HCT116 (cell line): ENCODE measurements at regions not wholly inside any gene's neighbourhood (a gene's known extent, or its start where the extent isn't known, plus 50 kb on each side); places are given as distances from the start of the nearest gene placed in this dataset.

Source experiments
- ATAC-seq: fragments of 200-7000 bp; cut with Tn5 transposase; 2 replicates; pipeline ENCODE4 v1.9.1; 2020; ENCODE audit warnings: mild to moderate bottlenecking, moderate library complexity
- BruUV-seq: library from RNA; stranded (reverse); fragments of 400-500 nt; replicated peaks from 2 replicates; lab custom pipeline; 2021; lab: Mats Ljungman, UMichigan
- CTCF ChIA-PET: fragments of 300-600 bp; sonication (Branson Sonifier 250); formaldehyde crosslinking; loops from one replicate; lab custom pipeline; 2021; ENCODE audit warnings: antibody characterized with exemption; lab: Charles Lee
- POLR2A ChIA-PET: fragments of 300-600, 350-600 bp; sonication (Branson Sonifier 250); formaldehyde crosslinking; loops from one replicate; lab custom pipeline; 2021; ENCODE audit warnings: antibody characterized with exemption; lab: Charles Lee
- RAD21 ChIA-PET, 2 experiments: fragments of 300-600 bp; sonication (Branson Sonifier 250); formaldehyde crosslinking; loops; one replicate each; lab custom pipeline; 2023; ENCODE audit warnings: low total read pairs in 2 of 2; ENCODE audit not compliant: uncharacterized antibody in 2 of 2, unreplicated experiment in 2 of 2, low non-redundant PET in 1 of 2; lab: Charles Lee
- DNase-seq: peaks from one replicate; pipeline ENCODE4 v3.0.0-alpha.2; 2010; ENCODE audit warnings: low read depth, low spot score
- H2AFZ ChIP-seq: fragments of 200-600 bp; shearing (Covaris generic), sonication (generic); 2 replicates; pipeline ENCODE4 v1.6.1; 2017; ENCODE audit warnings: low read depth, mixed run types, mixed read lengths, antibody characterized with exemption, low read length; ENCODE audit not compliant: poor library complexity, severe bottlenecking
- H3K27ac ChIP-seq: 2 replicates; pipeline ENCODE4 v1.5.1; 2012; ENCODE audit warnings: low read depth, low read length
- H3K27me3 ChIP-seq: fragments of 200-600 bp; sonication (generic); 2 replicates; pipeline ENCODE4 v1.6.1; 2016; ENCODE audit warnings: mixed run types, low read length, mixed read lengths; ENCODE audit not compliant: insufficient read depth
- H3K36me3 ChIP-seq, 2 experiments: fragments of 200-500 bp in 1 of 2; fragments of 200-600 bp in 1 of 2; sonication (Bioruptor generic) in 1 of 2; sonication (generic) in 1 of 2; 2 replicates each; pipeline versions ENCODE4 v1.5.1 to v1.6.1; 2014 to 2016; ENCODE audit warnings: low read length in 2 of 2, inconsistent platforms in 1 of 2, mixed read lengths in 1 of 2, mixed run types in 1 of 2; ENCODE audit not compliant: insufficient read depth in 2 of 2, control insufficient read depth in 1 of 2
- H3K4me1 ChIP-seq, 2 experiments: fragments of 200-600 bp in 1 of 2; sonication (generic) in 1 of 2; 2 replicates each; pipeline versions ENCODE4 v1.5.1 to v1.6.1; 2012 to 2017; ENCODE audit warnings: low read length in 2 of 2, inconsistent platforms in 1 of 2, mild to moderate bottlenecking in 1 of 2, mixed read lengths in 1 of 2, mixed run types in 1 of 2, moderate library complexity in 1 of 2; ENCODE audit not compliant: insufficient read depth in 2 of 2, control insufficient read depth in 1 of 2
- H3K4me2 ChIP-seq: fragments of 200-600 bp; sonication (generic); 2 replicates; pipeline ENCODE4 v1.6.1; 2017; ENCODE audit warnings: mixed run types, low read length, mixed read lengths
- H3K4me3 ChIP-seq, 2 experiments: fragments of 200-600 bp in 1 of 2; sonication (generic) in 1 of 2; replicated peaks in 1 of 2; 2 replicates each; pipeline ENCODE4 v1.5.1; 2011 to 2016; ENCODE audit warnings: low read length in 2 of 2, control low read depth in 1 of 2, low read depth in 1 of 2, mild to moderate bottlenecking in 1 of 2, mixed read lengths in 1 of 2, mixed run types in 1 of 2
- H3K79me2 ChIP-seq: fragments of 200-600 bp; sonication (generic); 2 replicates; pipeline ENCODE4 v1.6.1; 2017; ENCODE audit warnings: mild to moderate bottlenecking, mixed run types, low read length, moderate library complexity, mixed read lengths; ENCODE audit not compliant: insufficient read depth
- H3K9ac ChIP-seq: fragments of 200-600 bp; sonication (generic); 2 replicates; pipeline ENCODE4 v1.6.1; 2016; ENCODE audit warnings: low read length, mixed read lengths
- H3K9me2 ChIP-seq: fragments of 200-600 bp; sonication (generic), shearing (Covaris generic); 2 replicates; pipeline ENCODE4 v1.6.1; 2017; ENCODE audit warnings: mixed run types, mild to moderate bottlenecking, moderate library complexity; ENCODE audit not compliant: insufficient read depth
- H3K9me3 ChIP-seq, 2 experiments: fragments of 200-500 bp in 1 of 2; fragments of 200-600 bp in 1 of 2; sonication (Bioruptor generic) in 1 of 2; sonication (generic) in 1 of 2; 2 replicates each; pipeline ENCODE4 v1.6.1; 2014 to 2017; ENCODE audit warnings: low read length in 2 of 2, mixed read lengths in 2 of 2, inconsistent platforms in 1 of 2, low read depth in 1 of 2, mild to moderate bottlenecking in 1 of 2, mixed run types in 1 of 2, moderate library complexity in 1 of 2; ENCODE audit not compliant: control insufficient read depth in 1 of 2, insufficient read depth in 1 of 2
- H4K20me1 ChIP-seq: fragments of 200-600 bp; sonication (generic), shearing (Covaris generic); 2 replicates; pipeline ENCODE4 v1.6.1; 2017; ENCODE audit warnings: mixed run types, mild to moderate bottlenecking, moderate library complexity; ENCODE audit not compliant: insufficient read depth
- CBX3 ChIP-seq: IDR thresholded peaks from 2 replicates; pipeline ENCODE4 v1.6.1; 2012; ENCODE audit warnings: low read depth
- CEBPB ChIP-seq: IDR thresholded peaks from 2 replicates; pipeline ENCODE4 v1.6.1; 2012; ENCODE audit warnings: low read depth
- CTCF ChIP-seq, 3 experiments: fragments of 200-600 bp in 1 of 3; sonication (generic) in 1 of 3; IDR thresholded peaks in 2 of 3; conservative IDR thresholded peaks in 1 of 3; 2 replicates each; pipeline ENCODE4 v1.5.1; 2012 to 2017; ENCODE audit warnings: low read depth in 2 of 3, low read length in 2 of 3, antibody characterized with exemption in 1 of 3, borderline replicate concordance in 1 of 3, control low read depth in 1 of 3, mild to moderate bottlenecking in 1 of 3, mixed read lengths in 1 of 3, mixed run types in 1 of 3, moderate library complexity in 1 of 3; ENCODE audit not compliant: insufficient read depth in 1 of 3
- FOSL1 ChIP-seq: IDR thresholded peaks from 2 replicates; pipeline ENCODE4 v1.6.1; 2012; ENCODE audit warnings: low read depth
- JUND ChIP-seq: IDR thresholded peaks from 2 replicates; pipeline ENCODE4 v1.6.1; 2012
- POLR2A ChIP-seq: IDR thresholded peaks from 2 replicates; pipeline ENCODE4 v1.7.0; 2011; ENCODE audit warnings: borderline replicate concordance; ENCODE audit not compliant: insufficient read depth, insufficient read length; ENCODE audit errors: extremely low read depth
- REST ChIP-seq: IDR thresholded peaks from 2 replicates; pipeline ENCODE4 v1.6.1; 2012; ENCODE audit warnings: low read depth
- SIN3A ChIP-seq: IDR thresholded peaks from 2 replicates; pipeline ENCODE4 v1.6.1; 2012; ENCODE audit warnings: low read depth
- SP1 ChIP-seq: IDR thresholded peaks from 2 replicates; pipeline ENCODE4 v1.6.1; 2012; ENCODE audit warnings: low read depth
- SRF ChIP-seq: IDR thresholded peaks from 2 replicates; pipeline ENCODE4 v1.6.1; 2012; ENCODE audit warnings: low read depth
- TCF7L2 ChIP-seq: IDR thresholded peaks from 2 replicates; pipeline ENCODE4 v1.7.0; 2011; ENCODE audit warnings: borderline replicate concordance, inconsistent platforms; ENCODE audit not compliant: insufficient read depth, insufficient read length; ENCODE audit errors: extremely low read depth
- YY1 ChIP-seq: IDR thresholded peaks from 2 replicates; pipeline ENCODE4 v1.6.1; 2011; ENCODE audit warnings: low read length, low read depth, moderate library complexity, mild to moderate bottlenecking; ENCODE audit not compliant: insufficient replicate concordance; ENCODE audit errors: extremely low read depth
- ZFX ChIP-seq: fragments of 450-650 bp; IDR thresholded peaks from 2 replicates; pipeline ENCODE4 v1.6.1; 2017
- intact Hi-C: fragments of 100-400 bp; cut with micrococcal nuclease; formaldehyde crosslinking; loops from 2 replicates; pipeline ENCODE4 v1.10.0; 2022
- TF ChIP-seq, protein P1 (sequence below): IDR thresholded peaks from 2 replicates; pipeline ENCODE4 v1.6.1; 2012

DNA sequence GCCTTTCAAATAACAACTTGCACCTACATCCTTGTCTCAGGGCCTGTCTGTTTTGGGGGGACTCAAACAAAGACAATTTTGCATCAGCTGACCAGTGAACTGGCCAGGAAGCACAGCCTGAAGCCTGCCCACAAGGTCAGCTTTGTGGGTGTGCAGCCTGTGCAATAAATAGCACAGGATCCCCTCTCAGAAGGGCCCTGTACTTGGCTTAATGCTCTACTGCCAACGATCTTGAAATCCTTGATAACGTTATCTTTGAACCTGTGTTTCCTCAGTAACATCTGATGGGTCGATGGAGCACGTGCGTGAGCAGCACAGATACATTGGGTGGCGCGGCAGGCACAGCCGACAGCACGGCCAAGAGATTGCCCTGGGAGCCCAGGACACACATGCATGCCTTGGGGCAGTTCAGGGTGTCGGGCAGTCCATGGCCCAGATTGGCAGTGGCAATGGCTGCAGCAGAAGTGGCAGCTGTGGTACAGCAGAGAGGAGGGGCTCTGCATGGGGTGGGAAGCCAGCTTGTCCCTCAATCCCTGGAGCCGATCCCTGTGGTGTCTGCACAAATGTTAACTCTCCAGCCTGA is 58.8 kb upstream of the ATP6AP2 start:
- Histone ChIP-seq H3K27me3 (no peaks in the 10 kb centered on the region), H3K27ac (no peak overlapping the region), H3K36me3 (no peaks in the 10 kb centered on the region), H3K9ac (no peak overlapping the region), H3K79me2 (no peaks in the 10 kb centered on the region), H3K9me3 (no peaks in the 10 kb centered on the region), H3K9me2 (no peaks in the 10 kb centered on the region), H4K20me1 (no peaks in the 10 kb centered on the region), H3K4me2 (no peak overlapping the region), H2AFZ (no peak overlapping the region), H3K4me3 (no peak overlapping the region), H3K4me1 (no peaks in the 10 kb centered on the region)
- no TSS peak for BruUV-seq
- intact Hi-C loops: no loop called here
- ChIA-PET POLR2A (no interaction called here), RAD21 (no interaction called here), CTCF (no interaction called here)
- DNase-seq (no peak), ATAC-seq (no peak)
- TF ChIP-seq, protein P1, sequence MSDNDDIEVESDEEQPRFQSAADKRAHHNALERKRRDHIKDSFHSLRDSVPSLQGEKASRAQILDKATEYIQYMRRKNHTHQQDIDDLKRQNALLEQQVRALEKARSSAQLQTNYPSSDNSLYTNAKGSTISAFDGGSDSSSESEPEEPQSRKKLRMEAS: no peak
- no peak for TF ChIP-seq FOSL1
- no peak for TF ChIP-seq REST
- TF ChIP-seq SP1: no peak
- no peak for TF ChIP-seq SRF
- no peak for TF ChIP-seq ZFX
- TF ChIP-seq CBX3: no peak
- TF ChIP-seq CEBPB: no peak
- no peak for TF ChIP-seq SIN3A
- no peak for TF ChIP-seq POLR2A
- TF ChIP-seq JUND: no peak
- TF ChIP-seq CTCF (IDR thresholded peaks at IDR 0.05 in 2 of 3, conservative IDR thresholded peaks at IDR 0.05 in 1 of 3; ENCODE audit: borderline replicate concordance in 1 of 3, insufficient read depth in 1 of 3, low read depth in 2 of 3, low read length in 2 of 3): no peak
- no peak for TF ChIP-seq TCF7L2
- no peak for TF ChIP-seq YY1
- TF ChIP-seq, all 23 proteins: peak for 0
